HG03442 (cell line): ENCODE measurements at regions not wholly inside any gene's neighbourhood (a gene's known extent, or its start where the extent isn't known, plus 50 kb on each side); places are given as distances from the start of the nearest gene placed in this dataset.

ENCODE experiments used
- ATAC-seq: cut with Tn5 transposase; IDR thresholded peaks from one replicate; pipeline ENCODE4 v1.9.1; 2021; ENCODE audit warnings: mild to moderate bottlenecking, moderate library complexity; ENCODE audit not compliant: unreplicated experiment

GRCh38 chr18:78650926-78651325 lies 328.7 kb upstream of the SALL3 start:
- ATAC-seq = no peak

DNA sequence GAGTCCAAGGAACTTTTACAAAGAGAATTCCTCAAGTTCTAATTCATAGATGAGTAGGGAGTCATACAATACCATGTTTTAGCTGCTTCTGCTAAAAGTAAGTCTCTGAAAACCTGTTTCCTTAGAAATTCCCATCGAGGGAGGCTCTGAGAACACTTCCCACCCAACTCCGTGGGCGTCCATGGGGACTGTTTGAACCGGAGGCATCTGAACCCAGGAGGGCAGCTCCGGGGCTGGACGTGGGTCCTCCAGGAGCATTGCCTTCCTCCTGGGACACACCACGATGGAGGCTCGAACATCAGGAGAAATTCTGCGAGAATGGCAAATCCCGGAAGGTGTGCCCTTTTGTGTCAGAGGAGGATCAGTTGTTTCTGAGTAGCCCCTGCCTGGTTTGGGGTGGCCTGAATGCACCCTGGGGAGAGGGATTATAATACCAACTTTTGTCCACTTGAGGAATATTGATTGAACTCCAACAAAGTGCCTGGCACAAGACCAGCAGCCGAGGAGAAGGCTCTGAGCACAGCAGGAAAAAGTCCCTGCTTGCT lies 327.5 kb upstream of the SALL3 start:
- ATAC-seq = no peak

- no peak for ATAC-seq
Observed at GRCh38 chr18:78655921-78656320, 323.7 kb upstream of the SALL3 start.

DNA sequence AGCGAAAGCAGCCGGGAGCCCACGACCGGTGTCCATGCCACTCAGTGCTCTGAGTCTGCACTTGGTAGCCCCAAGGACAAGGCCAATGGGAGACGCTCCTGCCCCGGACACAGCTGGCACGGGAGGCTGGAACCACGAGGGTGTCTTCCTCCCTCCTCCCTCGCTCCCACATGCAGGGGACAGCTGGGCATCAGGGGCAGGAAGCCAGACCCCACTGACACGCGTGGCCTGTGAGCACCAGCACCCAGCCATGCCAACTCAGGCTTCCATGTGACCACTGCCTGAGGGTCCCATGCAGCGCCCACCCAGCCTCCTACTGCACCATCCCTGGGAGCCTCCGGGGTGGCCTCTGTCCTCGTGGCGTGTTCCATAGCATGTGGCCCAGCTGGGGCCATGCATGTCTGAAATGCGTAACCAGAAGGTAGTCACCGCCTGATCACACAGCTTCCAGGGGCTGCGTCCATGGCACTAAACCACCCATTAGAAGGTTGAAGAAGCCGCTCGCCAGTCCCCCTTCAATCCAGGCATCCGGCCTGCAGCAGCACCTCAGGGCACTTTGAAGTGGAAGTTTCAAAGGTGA lies 323.2 kb upstream of the SALL3 start:
- ATAC-seq = no peak

- no peak for ATAC-seq
Observed at GRCh38 chr18:78658531-78658930, 321.1 kb upstream of the SALL3 start.

GRCh38 chr18:78659057-78659456 lies 320.6 kb upstream of the SALL3 start:
- no peak for ATAC-seq

DNA sequence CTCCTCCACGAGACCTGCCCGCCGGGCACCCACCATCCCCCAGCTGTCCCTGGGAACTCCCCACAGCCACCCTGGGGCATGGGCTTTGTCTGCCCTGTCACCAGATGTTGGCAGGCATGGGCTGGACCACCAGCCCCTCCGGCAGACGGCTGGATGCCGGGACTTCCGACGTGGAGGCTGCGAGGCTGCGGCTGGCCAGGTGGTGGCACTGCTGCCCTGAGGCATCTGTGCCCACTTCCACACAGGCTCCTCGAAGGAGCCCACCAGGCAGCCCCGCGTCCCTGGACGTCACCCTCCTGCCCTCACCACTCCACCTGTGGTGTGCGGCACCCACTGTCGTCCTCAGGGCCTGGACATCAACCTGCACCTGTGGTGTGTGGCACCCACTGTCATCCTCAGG lies 319.9 kb upstream of the SALL3 start:
- ATAC-seq = no peak

DNA sequence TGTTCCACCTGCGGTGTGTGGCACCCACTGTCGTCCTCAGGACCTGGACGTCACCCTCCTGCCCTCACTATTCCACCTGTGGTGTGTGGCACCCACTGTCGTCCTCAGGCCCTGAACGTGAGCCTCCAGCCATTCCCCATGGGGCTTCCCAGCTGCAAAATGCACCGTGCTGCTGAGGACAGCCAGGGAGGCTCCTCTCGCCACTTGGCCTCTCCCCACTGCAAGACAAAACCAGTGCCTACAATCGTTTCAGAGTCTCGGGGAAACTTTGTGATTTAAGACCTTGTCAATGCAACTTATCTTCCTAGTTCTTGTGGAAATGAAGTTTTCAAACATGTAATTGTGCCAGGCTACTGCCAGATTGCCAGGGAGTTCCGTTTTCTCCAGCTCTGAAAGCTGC lies 319.3 kb upstream of the SALL3 start:
- no peak for ATAC-seq

DNA sequence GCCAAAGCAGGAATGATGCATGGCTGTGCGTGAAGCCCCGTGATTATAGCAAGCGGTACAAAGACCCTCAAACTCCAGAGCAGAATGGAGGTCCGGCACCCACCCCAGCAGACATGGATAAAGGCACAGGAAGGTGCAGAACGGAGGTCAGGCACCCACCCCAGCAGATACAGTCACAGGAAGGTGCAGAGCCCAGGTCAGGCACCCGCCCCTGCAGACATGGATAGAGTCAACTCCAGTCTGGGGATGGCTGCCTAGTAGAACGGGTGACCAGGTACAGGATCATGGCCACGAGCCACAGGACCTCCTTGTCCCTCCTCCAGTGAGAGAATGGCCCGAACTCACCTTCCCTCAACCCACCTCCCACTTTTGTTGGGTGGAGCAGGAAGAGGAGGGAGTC lies 318.3 kb upstream of the SALL3 start:
- ATAC-seq = no peak

DNA sequence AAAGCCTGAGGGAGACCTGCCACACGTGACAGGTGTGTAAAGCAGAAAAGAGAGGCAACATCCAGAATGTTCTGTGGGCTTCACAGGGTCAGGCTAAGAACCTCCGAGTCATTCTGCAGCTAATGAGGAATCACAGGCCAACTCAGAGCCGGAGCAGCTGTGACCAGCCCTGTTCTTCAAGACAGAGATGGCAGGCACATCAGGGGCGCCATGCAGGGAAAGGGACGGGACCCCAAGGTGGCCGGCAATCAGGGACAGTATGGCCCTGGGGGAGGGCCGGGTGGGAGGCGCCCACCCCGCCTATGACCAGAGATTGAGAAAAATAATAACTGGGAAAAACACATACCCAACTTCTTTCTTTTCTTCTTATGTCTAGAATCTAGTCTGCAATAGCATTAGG lies 316.7 kb upstream of the SALL3 start:
- no peak for ATAC-seq

GRCh38 chr18:78664048-78664447 lies 315.6 kb upstream of the SALL3 start:
- ATAC-seq = no peak

DNA sequence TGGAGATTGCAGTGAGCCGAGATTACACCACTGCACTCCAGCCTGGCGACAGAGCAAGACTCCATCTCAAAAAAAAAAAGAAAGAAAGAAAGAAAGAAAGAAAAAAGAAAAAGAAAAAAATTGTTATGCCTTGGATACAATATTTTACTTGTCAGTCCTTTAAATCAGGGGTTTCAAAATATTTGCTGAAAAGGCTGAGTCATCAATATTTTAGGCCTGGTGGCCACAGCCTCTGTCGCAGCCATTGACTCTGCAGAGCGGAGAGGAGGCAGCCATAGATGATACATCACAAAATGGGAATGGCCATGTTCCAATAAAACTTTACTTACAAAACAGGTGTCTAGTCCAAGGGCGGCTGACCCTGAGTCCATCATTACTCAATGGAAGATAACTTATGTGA lies 314.8 kb upstream of the SALL3 start:
- no peak for ATAC-seq

DNA sequence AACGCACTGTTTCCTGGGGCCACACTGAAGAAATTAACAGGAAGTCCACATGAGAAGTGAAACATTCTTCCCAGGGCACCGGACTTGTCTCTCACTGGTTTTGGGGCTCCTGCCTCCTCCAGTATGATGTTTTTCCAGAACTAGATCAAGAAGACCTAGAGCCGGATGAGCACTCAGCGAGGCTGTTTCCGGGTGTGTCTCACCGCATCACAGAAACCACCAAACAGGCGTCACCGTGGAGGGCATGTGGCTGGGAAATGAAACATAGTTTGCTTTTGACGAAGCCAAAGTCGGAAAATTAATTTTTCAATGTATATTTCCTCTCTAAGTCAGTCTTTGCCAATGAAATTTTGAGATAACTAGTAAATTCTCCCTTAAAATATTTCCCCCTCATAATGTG lies 314.0 kb upstream of the SALL3 start:
- no peak for ATAC-seq

DNA sequence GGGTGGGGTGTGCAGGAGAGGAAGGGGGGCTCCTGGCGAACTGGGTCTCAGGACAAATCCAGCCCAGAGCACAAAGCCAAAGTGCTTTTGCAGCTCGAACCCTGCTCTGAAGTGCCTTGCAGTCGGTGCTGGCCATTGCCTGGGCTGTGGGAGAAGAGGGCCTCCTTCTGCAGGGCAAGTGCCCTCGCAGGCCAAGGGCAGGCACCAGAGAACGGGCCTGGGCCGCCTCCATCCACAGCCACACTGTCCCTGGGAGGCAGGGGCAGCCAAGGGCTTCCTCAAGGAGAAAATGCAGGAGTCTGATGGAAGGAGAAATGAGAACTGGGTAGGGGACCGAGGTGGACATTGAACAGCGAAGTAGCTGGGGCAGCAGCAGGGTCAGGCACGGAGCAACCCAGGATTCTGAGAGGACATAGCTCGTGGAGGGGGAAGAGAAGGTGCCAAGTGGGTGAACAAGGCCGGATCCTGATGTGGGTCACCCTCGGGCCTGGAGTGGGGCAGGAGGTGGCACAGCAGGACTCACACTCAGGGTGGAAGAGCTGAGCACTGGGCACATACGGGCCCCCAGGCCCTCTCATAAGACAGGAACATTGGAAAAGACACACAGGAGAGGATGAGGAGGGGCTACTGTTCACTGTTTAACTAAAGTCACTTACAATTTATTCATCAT lies 312.8 kb upstream of the SALL3 start:
- ATAC-seq = no peak

- ATAC-seq = no peak
Observed at GRCh38 chr18:78670778-78671391, 308.7 kb upstream of the SALL3 start.

- ATAC-seq = no peak
Observed at GRCh38 chr18:78671551-78671950, 308.1 kb upstream of the SALL3 start.

GRCh38 chr18:78672862-78673446 lies 306.7 kb upstream of the SALL3 start:
- ATAC-seq = no peak

- no peak for ATAC-seq
Observed at GRCh38 chr18:78673516-78674321, 305.9 kb upstream of the SALL3 start.

DNA sequence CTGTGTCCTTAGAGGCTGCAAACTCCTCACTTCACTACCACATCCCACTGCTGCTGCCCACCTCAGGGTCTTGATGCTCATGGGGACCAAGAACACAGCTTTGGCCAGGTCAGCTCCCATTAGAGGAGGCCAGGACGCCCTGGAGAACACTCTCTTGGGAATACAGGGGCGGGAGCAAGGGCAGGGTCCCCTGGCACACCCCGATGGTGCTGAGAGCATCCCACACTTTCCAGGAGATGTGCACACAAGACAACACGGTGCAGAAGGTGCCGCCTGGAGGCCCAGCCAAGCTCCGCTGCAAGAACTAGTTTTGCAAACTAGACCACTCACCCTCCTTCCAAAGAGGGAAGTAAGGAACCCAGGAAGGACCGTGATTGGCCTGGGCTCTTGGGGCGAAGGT lies 304.4 kb upstream of the SALL3 start:
- ATAC-seq = no peak

- no peak for ATAC-seq
Observed at GRCh38 chr18:78676622-78677482, 302.8 kb upstream of the SALL3 start.
